Thoracic aorta (tissue), 2 donors: ENCODE measurements at regions not wholly inside any gene's neighbourhood (a gene's known extent, or its start where the extent isn't known, plus 50 kb on each side); places are given as distances from the start of the nearest gene placed in this dataset.

ENCODE experiments used
- ATAC-seq: fragments of 150-250 bp; one replicate; pipeline ENCODE4 v1.8.0; 2017; ENCODE audit warnings: low read depth; ENCODE audit not compliant: insufficient number of reproducible peaks, low FRiP score
- DNase-seq: peaks from one replicate; pipeline ENCODE4 v3.0.0-alpha.2; 2020; ENCODE audit warnings: low spot score
- H3K27ac ChIP-seq, 2 donors: fragments of 200-600 bp; sonication (generic); 1 replicate in 1 of 2; 2 replicates in 1 of 2; pipeline ENCODE4 v1.5.1; 2016; ENCODE audit warnings: mild to moderate bottlenecking in 2 of 2, moderate library complexity in 2 of 2
- H3K27me3 ChIP-seq: fragments of 200-600 bp; sonication (generic); replicated peaks from 2 replicates; pipeline ENCODE4 v1.6.0; 2016; ENCODE audit warnings: mild to moderate bottlenecking; ENCODE audit not compliant: insufficient read depth
- H3K36me3 ChIP-seq: fragments of 200-600 bp; sonication (generic); one replicate; pipeline ENCODE4 v1.5.1; 2016
- H3K4me1 ChIP-seq, 2 donors: fragments of 200-600 bp; sonication (generic); 1 replicate in 1 of 2; 2 replicates in 1 of 2; pipeline versions ENCODE4 v1.5.1 to v1.6.0; 2016; ENCODE audit warnings: low read depth in 2 of 2, mild to moderate bottlenecking in 1 of 2; ENCODE audit not compliant: control insufficient read depth in 1 of 2
- H3K4me3 ChIP-seq: fragments of 200-600 bp; sonication (generic); 2 replicates; pipeline ENCODE4 v1.5.1; 2016; ENCODE audit warnings: mild to moderate bottlenecking
- H3K9me3 ChIP-seq: fragments of 200-600 bp; sonication (generic); 2 replicates; pipeline ENCODE4 v1.5.1; 2016
- CTCF ChIP-seq: fragments of 200-600 bp; sonication (generic); IDR thresholded peaks from one replicate; pipeline ENCODE4 v1.5.1; 2019; ENCODE audit warnings: antibody characterized with exemption

GRCh38 chr18:73891572-73892421, 255.8 kb downstream of the FBXO15 start:
- DNase-seq: no peak
- Histone ChIP-seq H3K4me1 (no peaks in the 10 kb centered on the region), H3K36me3 (no peaks in the 10 kb centered on the region), H3K27ac (no peak overlapping the region), H3K27me3 (no peaks in the 10 kb centered on the region), H3K9me3 (no peaks in the 10 kb centered on the region), H3K4me3 (no peak overlapping the region)
- TF ChIP-seq CTCF: no peak
- no peak for ATAC-seq

GRCh38 chr18:73888565-73888964, 259.1 kb downstream of the FBXO15 start:
- Histone ChIP-seq H3K9me3 (no peaks in the 10 kb centered on the region), H3K27me3 (no peaks in the 10 kb centered on the region), H3K36me3 (no peaks in the 10 kb centered on the region), H3K4me3 (no peak overlapping the region), H3K4me1 (no peaks in the 10 kb centered on the region), H3K27ac (no peak overlapping the region)
- TF ChIP-seq CTCF: no peak
- DNase-seq (no peak), ATAC-seq (no peak)

GRCh38 chr18:73887801-73888200, 259.8 kb downstream of the FBXO15 start:
- TF ChIP-seq CTCF: no peak
- Histone ChIP-seq H3K36me3 (no peaks in the 10 kb centered on the region), H3K4me3 (no peak overlapping the region), H3K4me1 (no peaks in the 10 kb centered on the region), H3K27me3 (no peaks in the 10 kb centered on the region), H3K9me3 (no peaks in the 10 kb centered on the region), H3K27ac (no peak overlapping the region)
- no peak for DNase-seq
- ATAC-seq: no peak

- Histone ChIP-seq H3K4me1 (no peaks in the 10 kb centered on the region), H3K9me3 (no peaks in the 10 kb centered on the region), H3K27me3 (no peaks in the 10 kb centered on the region), H3K4me3 (no peak overlapping the region), H3K27ac (no peak overlapping the region), H3K36me3 (no peaks in the 10 kb centered on the region)
- ATAC-seq (no peak), DNase-seq (no peak)
- no peak for TF ChIP-seq CTCF
Measured at GRCh38 chr18:73884868-73885267, 262.8 kb downstream of the FBXO15 start.

- Histone ChIP-seq H3K36me3 (no peaks in the 10 kb centered on the region), H3K9me3 (no peaks in the 10 kb centered on the region), H3K27me3 (no peaks in the 10 kb centered on the region), H3K4me1 (no peaks in the 10 kb centered on the region), H3K27ac (no peak overlapping the region), H3K4me3 (no peak overlapping the region)
- no peak for ATAC-seq
- TF ChIP-seq CTCF: no peak
- DNase-seq: no peak
Measured at GRCh38 chr18:73881396-73881917, 266.2 kb downstream of the FBXO15 start.
